Muscle of arm (tissue), 1 donor: ENCODE measurements at regions not wholly inside any gene's neighbourhood (a gene's known extent, or its start where the extent isn't known, plus 50 kb on each side); places are given as distances from the start of the nearest gene placed in this dataset.

Experiments used
- DNase-seq: peaks from one replicate; pipeline ENCODE4 v3.0.0-alpha.2; 2013

GRCh38 chr12:125434131-125434530, 368.9 kb downstream of the AACS start:
- no peak for DNase-seq

- DNase-seq: no peak
Measured at GRCh38 chr12:125434936-125435443, 369.8 kb downstream of the AACS start.

GRCh38 chr12:125435871-125436270, 370.6 kb downstream of the AACS start:
- no peak for DNase-seq

DNA sequence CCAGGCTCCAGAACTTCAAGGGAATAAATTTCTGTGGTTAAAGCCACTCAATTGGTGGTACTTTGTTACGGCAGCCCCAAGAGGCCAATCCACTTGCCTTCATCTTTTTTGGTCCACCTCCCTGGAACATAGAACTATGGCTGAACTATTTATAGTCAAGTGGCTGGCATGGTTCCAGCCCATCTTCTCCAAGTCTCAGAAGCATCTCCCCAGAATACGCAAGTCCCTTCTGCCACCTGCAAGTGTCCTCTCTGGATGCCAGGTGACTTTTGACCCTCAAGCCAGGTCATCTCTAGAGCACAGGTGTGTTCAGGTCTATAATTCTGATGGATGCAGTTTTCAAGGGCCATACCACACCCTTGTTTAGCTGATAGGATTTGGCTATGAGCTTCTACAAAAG, 371.5 kb downstream of the AACS start:
- no peak for DNase-seq

DNA sequence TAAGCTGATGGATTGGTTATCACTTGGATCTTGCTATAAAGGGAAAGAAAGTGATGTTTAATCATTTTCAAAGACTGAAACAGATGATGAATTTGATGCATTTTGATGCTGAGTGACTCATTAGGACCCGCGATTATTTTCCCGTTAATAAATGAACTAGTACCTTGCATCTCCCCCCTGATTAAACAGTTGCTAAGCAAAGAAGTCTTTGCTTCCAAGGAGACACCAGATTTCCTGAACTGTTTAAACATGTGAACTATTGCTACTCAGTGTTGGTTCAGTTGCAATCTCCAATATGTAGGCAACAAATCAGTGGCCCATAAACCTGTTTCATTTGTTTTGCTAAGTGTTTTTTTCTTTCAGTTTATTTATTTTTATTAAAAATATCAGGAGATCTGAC, 375.2 kb downstream of the AACS start:
- no peak for DNase-seq

DNA sequence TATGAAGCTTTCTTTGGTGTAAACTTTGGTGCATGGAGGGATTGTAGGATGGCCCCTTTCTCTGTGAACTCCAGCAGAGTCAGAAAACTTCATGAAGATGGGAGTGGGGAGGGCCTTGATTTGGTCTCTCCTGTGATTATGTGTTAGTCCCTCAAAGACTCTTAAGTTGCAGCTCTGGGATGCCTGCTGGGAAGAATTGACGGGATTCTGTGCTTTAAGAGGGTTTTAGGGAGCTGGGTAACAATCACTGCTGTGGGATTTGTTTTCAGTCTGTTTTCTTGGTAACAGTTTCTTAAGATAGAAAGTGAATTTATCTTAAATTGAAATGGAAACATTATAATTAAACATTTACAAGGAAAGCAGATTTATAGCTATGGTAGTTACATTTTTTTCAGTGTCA, 378.1 kb downstream of the AACS start:
- no peak for DNase-seq

DNA sequence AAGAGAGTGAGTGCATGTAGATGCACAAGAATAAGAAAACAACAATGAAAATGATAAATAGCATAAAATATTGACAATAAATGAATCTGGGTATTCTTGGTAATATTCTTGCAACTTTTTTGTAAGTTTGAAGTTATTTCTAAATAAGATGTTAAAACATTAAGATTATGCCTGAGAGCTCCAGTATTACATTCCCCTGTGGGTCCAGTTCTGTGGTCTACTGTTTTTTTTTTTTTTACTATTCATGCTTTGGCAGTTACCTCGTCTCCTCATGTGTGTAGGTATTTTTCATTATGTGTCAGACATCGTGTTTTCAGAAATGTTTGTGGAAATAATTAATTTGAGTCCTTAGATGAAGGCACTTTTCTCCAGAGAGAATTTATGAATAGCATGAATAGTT, 386.2 kb downstream of the AACS start:
- DNase-seq: no peak

- DNase-seq: no peak
Measured at GRCh38 chr12:125453751-125454150, 388.5 kb downstream of the AACS start.

- no peak for DNase-seq
Measured at GRCh38 chr12:125454291-125454690, 389.1 kb downstream of the AACS start.

GRCh38 chr12:125454786-125455480, 389.7 kb downstream of the AACS start:
- DNase-seq: no peak

- no peak for DNase-seq
Measured at GRCh38 chr12:125455556-125455955, 390.3 kb downstream of the AACS start.

GRCh38 chr12:125458552-125459268, 393.5 kb downstream of the AACS start:
- DNase-seq: no peak

GRCh38 chr12:125461831-125462230, 396.6 kb downstream of the AACS start:
- no peak for DNase-seq

GRCh38 chr12:125463386-125463785, 398.2 kb downstream of the AACS start:
- DNase-seq: no peak

GRCh38 chr12:125467363-125467762, 402.1 kb downstream of the AACS start:
- no peak for DNase-seq

DNA sequence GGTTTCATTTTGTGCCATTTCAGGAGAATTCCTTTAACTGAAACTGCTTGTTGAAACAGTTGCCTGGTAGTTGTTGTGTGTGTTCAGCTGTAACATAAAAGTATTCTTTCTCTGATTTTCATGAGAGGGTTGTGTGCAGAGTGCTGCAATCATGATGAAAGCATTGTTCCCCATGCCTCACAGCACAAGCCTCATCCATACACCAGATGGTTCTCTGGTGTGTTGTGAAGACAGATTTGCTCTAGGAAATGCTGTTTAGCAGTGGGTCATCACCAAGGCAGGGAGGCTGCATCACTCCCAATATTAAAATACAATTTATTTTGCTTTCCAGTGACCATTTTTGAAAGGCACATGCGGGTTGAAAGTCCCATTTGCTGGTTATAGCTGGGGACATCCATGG, 404.4 kb downstream of the AACS start:
- DNase-seq: no peak

DNA sequence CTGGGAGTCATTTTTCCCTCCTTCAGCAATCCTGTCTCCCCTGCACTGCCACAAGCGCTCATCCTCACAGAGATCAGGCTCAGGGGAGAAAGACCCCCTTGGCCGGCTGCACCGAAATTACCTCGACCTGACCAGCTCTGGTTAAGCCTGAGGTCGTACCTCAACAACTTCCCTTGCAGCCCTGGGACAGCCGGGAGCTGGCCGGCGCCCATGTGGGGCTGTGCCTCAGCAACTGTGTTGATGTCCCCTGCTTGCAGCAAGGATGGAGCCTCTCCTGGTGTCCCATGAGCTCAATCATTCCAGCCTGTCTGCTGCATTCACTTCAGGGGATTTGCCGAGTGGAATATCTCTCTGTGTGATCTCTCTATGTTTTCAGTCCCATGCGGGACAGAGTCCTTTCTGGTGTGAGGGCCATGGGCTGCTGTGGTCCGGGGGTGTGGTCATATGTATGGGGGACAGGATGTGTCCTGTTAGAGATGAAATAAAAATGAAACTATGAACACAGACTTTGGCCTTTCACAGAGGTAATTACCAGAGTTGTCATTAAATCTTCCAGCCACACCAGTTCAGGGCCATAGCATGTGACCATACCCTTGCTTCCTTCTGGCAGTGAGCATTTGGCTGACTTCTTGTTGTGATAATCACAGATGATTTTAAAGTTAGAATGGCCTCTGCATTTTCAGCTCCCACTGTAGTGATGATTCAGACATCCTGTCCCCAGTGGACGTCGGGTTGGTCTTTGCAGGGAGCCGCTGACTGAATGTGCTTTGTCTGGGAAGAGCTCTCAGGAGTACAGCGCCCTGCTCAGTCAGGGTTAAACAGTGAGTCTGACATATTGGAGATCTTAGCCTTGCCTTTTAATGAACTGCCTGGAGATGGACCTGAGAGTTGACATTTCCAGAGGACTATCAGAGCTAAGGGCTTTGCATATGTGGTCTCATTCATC, 405.9 kb downstream of the AACS start:
- DNase-seq: no peak

DNA sequence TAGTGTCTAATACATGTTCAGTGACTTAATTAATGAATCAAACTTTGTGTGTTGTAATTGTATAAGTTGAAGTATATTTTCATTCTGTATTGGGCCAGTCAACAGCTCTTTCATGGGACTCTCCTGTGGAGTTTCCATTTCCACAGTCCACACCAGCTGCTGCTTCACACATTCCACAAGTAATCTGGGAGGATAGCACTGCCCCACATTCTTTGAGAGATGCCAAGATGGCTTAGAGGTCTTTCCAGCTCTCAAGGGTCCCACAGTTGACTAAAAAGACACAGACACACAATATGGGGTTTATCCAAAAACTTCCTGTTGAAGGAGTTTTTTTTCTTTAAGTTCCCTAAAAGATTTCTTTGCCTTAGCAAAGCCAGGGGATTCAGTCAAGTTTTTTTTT, 408.3 kb downstream of the AACS start:
- peak; percentile 15 for DNase-seq

GRCh38 chr12:125487336-125487735, 422.1 kb downstream of the AACS start:
- no peak for DNase-seq

GRCh38 chr12:125491553-125491952, 426.3 kb downstream of the AACS start:
- no peak for DNase-seq

DNA sequence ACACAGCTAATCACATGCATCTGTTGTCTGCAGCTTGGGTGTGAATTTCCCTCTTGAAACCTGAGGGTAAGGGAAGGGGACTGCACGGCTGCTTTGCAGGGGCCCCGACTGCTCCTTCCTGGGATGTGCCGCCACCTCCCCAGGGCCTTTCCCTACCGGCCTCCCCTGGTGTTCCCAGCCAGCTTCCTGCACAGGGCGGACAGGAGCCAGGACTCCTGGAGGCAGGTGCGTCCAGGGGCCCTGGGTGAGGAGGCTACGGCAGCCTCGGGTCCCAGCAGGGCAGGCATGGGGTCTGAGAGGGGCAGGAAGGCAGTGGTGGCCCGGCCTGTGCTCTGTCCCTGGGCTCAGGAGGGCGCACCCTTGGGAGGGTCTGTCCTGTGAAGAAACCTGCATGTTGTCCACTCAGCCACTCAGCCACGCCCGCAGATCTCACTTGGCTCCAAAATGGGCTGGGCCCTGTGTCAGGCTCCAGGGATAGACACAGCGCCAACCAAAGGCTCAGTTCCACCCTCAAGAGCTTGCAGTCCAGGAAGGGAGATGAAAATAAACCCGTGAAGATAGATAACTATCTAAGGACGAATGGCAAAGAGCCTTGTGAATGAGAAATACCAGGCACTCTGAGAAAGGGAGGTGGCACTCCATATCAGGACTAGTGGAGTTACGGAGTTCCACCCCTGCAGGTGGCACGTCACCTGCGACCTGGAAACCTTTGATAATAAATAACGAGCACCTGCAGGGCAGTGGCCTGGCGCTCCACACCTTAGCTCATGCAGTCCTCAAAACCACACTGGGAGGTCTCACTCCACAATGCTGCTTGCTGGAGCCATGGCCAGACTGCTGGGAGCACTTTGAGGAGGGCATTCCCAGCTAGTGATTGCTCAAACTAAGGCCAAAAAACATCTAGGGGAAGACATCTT, 427.4 kb downstream of the AACS start:
- no peak for DNase-seq
